H9 (cell line): ENCODE measurements at regions not wholly inside any gene's neighbourhood (a gene's known extent, or its start where the extent isn't known, plus 50 kb on each side); places are given as distances from the start of the nearest gene placed in this dataset.

Experiments
- DNase-seq: peaks from one replicate; pipeline ENCODE4 v3.0.0-alpha.2; 2017
- H2AFZ ChIP-seq: one replicate; pipeline ENCODE4 v1.6.1; 2013; ENCODE audit warnings: mild to moderate bottlenecking, low read length, control low read depth, moderate library complexity
- H2AK5ac ChIP-seq: 2 replicates; pipeline ENCODE4 v1.6.1; 2013; ENCODE audit warnings: low read length, control low read depth, mixed read lengths; ENCODE audit not compliant: insufficient read length
- H2BK120ac ChIP-seq: one replicate; pipeline ENCODE4 v1.6.1; 2013; ENCODE audit warnings: low read depth, mild to moderate bottlenecking, low read length, control low read depth, inconsistent platforms; ENCODE audit not compliant: poor library complexity, severe bottlenecking
- H2BK12ac ChIP-seq: 2 replicates; pipeline ENCODE4 v1.6.1; 2013; ENCODE audit warnings: low read length, control low read depth, mixed read lengths, low read depth; ENCODE audit not compliant: insufficient read length
- H2BK15ac ChIP-seq: 2 replicates; pipeline ENCODE4 v1.6.1; 2013; ENCODE audit warnings: low read depth, low read length, control low read depth
- H2BK20ac ChIP-seq: one replicate; pipeline ENCODE4 v1.6.1; 2013; ENCODE audit warnings: low read depth, mild to moderate bottlenecking, low read length, control low read depth, inconsistent platforms; ENCODE audit not compliant: poor library complexity, severe bottlenecking
- H2BK5ac ChIP-seq: 2 replicates; pipeline ENCODE4 v1.6.1; 2013; ENCODE audit warnings: low read length, control low read depth, mixed read lengths; ENCODE audit not compliant: insufficient read length
- H3K14ac ChIP-seq: 2 replicates; pipeline ENCODE4 v1.6.1; 2013; ENCODE audit warnings: low read length, control low read depth; ENCODE audit not compliant: insufficient read depth
- H3K18ac ChIP-seq: 2 replicates; pipeline ENCODE4 v1.6.1; 2013; ENCODE audit warnings: low read depth, mild to moderate bottlenecking, mixed read lengths, low read length, control low read depth; ENCODE audit not compliant: insufficient read length
- H3K23ac ChIP-seq: 2 replicates; pipeline ENCODE4 v1.6.1; 2013; ENCODE audit warnings: low read length, control low read depth, mixed read lengths, low read depth; ENCODE audit not compliant: insufficient read length
- H3K23me2 ChIP-seq: 2 replicates; pipeline ENCODE4 v1.6.1; 2013; ENCODE audit warnings: low read depth, mild to moderate bottlenecking, mixed read lengths, low read length, control low read depth; ENCODE audit not compliant: insufficient read length, poor library complexity, severe bottlenecking
- H3K27ac ChIP-seq: 2 replicates; pipeline ENCODE4 v1.5.1; 2013; ENCODE audit warnings: low read length, control low read depth, mixed read lengths, low read depth; ENCODE audit not compliant: insufficient read length
- H3K27me3 ChIP-seq: 2 replicates; pipeline ENCODE4 v1.6.1; 2013; ENCODE audit warnings: low read length, control low read depth, inconsistent platforms; ENCODE audit not compliant: insufficient read depth
- H3K4ac ChIP-seq: 2 replicates; pipeline ENCODE4 v1.6.1; 2013; ENCODE audit warnings: low read depth, mild to moderate bottlenecking, control low read depth, inconsistent platforms, low read length, moderate library complexity
- H3K4me1 ChIP-seq: 2 replicates; pipeline ENCODE4 v1.6.1; 2013; ENCODE audit warnings: low read length, control low read depth, inconsistent platforms; ENCODE audit not compliant: insufficient read depth
- H3K4me2 ChIP-seq: 2 replicates; pipeline ENCODE4 v1.6.1; 2013; ENCODE audit warnings: low read length, control low read depth, mixed read lengths; ENCODE audit not compliant: insufficient read length, insufficient read depth
- H3K56ac ChIP-seq: 2 replicates; pipeline ENCODE4 v1.6.1; 2013; ENCODE audit warnings: low read depth, mild to moderate bottlenecking, mixed read lengths, low read length, control low read depth; ENCODE audit not compliant: insufficient read length
- H3K79me1 ChIP-seq: 2 replicates; pipeline ENCODE4 v1.6.1; 2013; ENCODE audit warnings: low read depth, mild to moderate bottlenecking, moderate library complexity, low read length, control low read depth, inconsistent platforms; ENCODE audit not compliant: insufficient read depth, poor library complexity, severe bottlenecking
- H3K79me2 ChIP-seq: 2 replicates; pipeline ENCODE4 v1.6.1; 2013; ENCODE audit warnings: low read length, control low read depth, inconsistent platforms; ENCODE audit not compliant: insufficient read depth
- H3K9ac ChIP-seq: 2 replicates; pipeline ENCODE4 v1.6.1; 2013; ENCODE audit warnings: low read length, control low read depth, mixed read lengths; ENCODE audit not compliant: insufficient read length; ENCODE audit errors: extremely low read depth
- H3K9me3 ChIP-seq: one replicate; pipeline ENCODE4 v1.6.1; 2013; ENCODE audit warnings: low read depth, low read length, inconsistent platforms; ENCODE audit not compliant: control insufficient read depth
- H3T11ph ChIP-seq: one replicate; pipeline ENCODE4 v1.6.1; 2013; ENCODE audit warnings: mild to moderate bottlenecking, low read length, control low read depth, inconsistent platforms
- H4K20me1 ChIP-seq: one replicate; pipeline ENCODE4 v1.6.1; 2013; ENCODE audit not compliant: control insufficient read depth, insufficient read length, insufficient read depth
- H4K5ac ChIP-seq: 2 replicates; pipeline ENCODE4 v1.6.1; 2013; ENCODE audit warnings: low read depth, mild to moderate bottlenecking, mixed read lengths, low read length, control low read depth; ENCODE audit not compliant: insufficient read length
- H4K8ac ChIP-seq: replicated peaks from 2 replicates; pipeline ENCODE4 v1.6.1; 2013; ENCODE audit warnings: low read length, control low read depth, mixed read lengths, low read depth; ENCODE audit not compliant: insufficient read length
- H4K91ac ChIP-seq: 2 replicates; pipeline ENCODE4 v1.6.1; 2013; ENCODE audit warnings: low read depth, mild to moderate bottlenecking, moderate library complexity, mixed read lengths, low read length, control low read depth; ENCODE audit not compliant: insufficient read length
- H3K27ac Mint-ChIP-seq, 3 experiments: 2 replicates in 2 of 3; 3 replicates in 1 of 3; pipeline ENCODE4 v1.8.0; 2020 to 2021; ENCODE audit warnings: mixed read lengths in 3 of 3, mild to moderate bottlenecking in 1 of 3, moderate library complexity in 1 of 3
- H3K27me3 Mint-ChIP-seq: 2 replicates; pipeline ENCODE4 v1.8.0; 2021; ENCODE audit warnings: low read depth, mild to moderate bottlenecking, moderate library complexity, mixed read lengths
- H3K36me3 Mint-ChIP-seq, 3 experiments: 2 replicates in 2 of 3; 3 replicates in 1 of 3; pipeline ENCODE4 v1.8.0; 2020 to 2021; ENCODE audit warnings: low read depth in 3 of 3, mixed read lengths in 3 of 3; ENCODE audit not compliant: insufficient read depth in 1 of 3
- H3K4me1 Mint-ChIP-seq, 2 experiments: 2 replicates each; pipeline ENCODE4 v1.8.0; 2020; ENCODE audit warnings: mixed read lengths in 2 of 2
- H3K4me3 Mint-ChIP-seq, 2 experiments: 2 replicates in 1 of 2; 3 replicates in 1 of 2; pipeline ENCODE4 v1.8.0; 2020 to 2021; ENCODE audit warnings: mild to moderate bottlenecking in 2 of 2, mixed read lengths in 2 of 2, moderate library complexity in 1 of 2
- H3K9me3 Mint-ChIP-seq, 2 experiments: 2 replicates in 1 of 2; 3 replicates in 1 of 2; pipeline ENCODE4 v1.8.0; 2020; ENCODE audit warnings: mild to moderate bottlenecking in 2 of 2, mixed read lengths in 2 of 2, moderate library complexity in 1 of 2
- WGBS: extraction: QIAGEN DNeasy Blood & Tissue Kit; methylation state at CpG from one replicate; pipeline ENCODE4 v1.1.7; 2013; ENCODE audit warnings: missing lambda C conversion rate, low lambda C conversion rate, mixed read lengths; ENCODE audit not compliant: insufficient read length; ENCODE audit errors: extremely low coverage; 5-methylcytosine and 5-hydroxymethylcytosine counted together
- TF ChIP-seq, protein P1 (sequence below): fragments of 200-600 bp; sonication (generic); conservative IDR thresholded peaks from 3 replicates; pipeline ENCODE4 v1.8.0; 2021; ENCODE audit warnings: antibody characterized with exemption, mild to moderate bottlenecking

DNA sequence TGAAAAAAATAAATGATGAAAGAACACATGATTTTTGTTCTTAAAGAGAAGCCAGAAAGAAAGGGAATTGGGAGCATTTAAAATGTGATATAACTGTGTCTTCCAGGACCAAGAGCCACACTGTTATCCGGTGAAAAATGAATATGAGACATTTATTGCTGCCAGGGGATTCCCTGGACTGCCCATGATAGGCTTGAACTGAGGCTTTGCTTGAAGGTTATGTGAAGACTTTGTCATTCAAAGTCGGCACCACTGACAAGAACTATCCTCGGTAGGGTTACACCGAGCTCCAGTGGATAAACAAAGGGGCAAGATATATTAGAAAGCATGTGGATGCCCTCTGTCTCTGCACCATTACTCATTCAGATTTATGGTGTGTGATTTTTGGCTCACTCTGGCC, 125.4 kb upstream of the MINDY3 start:
- no CpG with 5 or more reads among the region's 4 CpGs for WGBS
- no peak overlapping the region for H2AFZ ChIP-seq

More for the DNA sequence above, 125.4 kb upstream of the MINDY3 start:
- Mint-ChIP-seq H3K4me1 (peaks cover 18 to 24% of the 10 kb centered on the region in 2 experiments), H3K27me3 (no peaks in the 10 kb centered on the region), H3K9me3 (peaks cover 3 to 4% of the 10 kb centered on the region in 2 experiments; a peak in 3 of 5 replicates), H3K36me3 (peaks cover 3 to 10% (median 5%) of the 10 kb centered on the region in 3 experiments; a peak in 5 of 7 replicates), H3K27ac (no peak overlapping the region; a peak in 1 of 7 replicates), H3K4me3 (no peak overlapping the region)
- no peak overlapping the region for H2BK20ac ChIP-seq
- no peaks in the 10 kb centered on the region for H4K20me1 ChIP-seq
- no peak overlapping the region for H3K56ac ChIP-seq
- H3K9me3 ChIP-seq, result no peaks in the 10 kb centered on the region
- H3T11ph ChIP-seq, result no peak overlapping the region
- no peaks in the 10 kb centered on the region for H3K4me1 ChIP-seq
- no peak overlapping the region for H3K23ac ChIP-seq
- no peak overlapping the region for H3K4ac ChIP-seq
- H3K79me1 ChIP-seq, result no peaks in the 10 kb centered on the region
- no peak overlapping the region for H4K5ac ChIP-seq
- no peak overlapping the region for H3K9ac ChIP-seq
- no peak overlapping the region for H2BK5ac ChIP-seq
- no peaks in the 10 kb centered on the region for H3K23me2 ChIP-seq
- no peak overlapping the region for H2BK15ac ChIP-seq
- no peak overlapping the region for H2BK12ac ChIP-seq
- no peaks in the 10 kb centered on the region for H3K79me2 ChIP-seq
- H3K27ac ChIP-seq, result no peak overlapping the region
- H3K4me2 ChIP-seq, result no peak overlapping the region
- H3K27me3 ChIP-seq, result no peaks in the 10 kb centered on the region
- TF ChIP-seq, protein P1, sequence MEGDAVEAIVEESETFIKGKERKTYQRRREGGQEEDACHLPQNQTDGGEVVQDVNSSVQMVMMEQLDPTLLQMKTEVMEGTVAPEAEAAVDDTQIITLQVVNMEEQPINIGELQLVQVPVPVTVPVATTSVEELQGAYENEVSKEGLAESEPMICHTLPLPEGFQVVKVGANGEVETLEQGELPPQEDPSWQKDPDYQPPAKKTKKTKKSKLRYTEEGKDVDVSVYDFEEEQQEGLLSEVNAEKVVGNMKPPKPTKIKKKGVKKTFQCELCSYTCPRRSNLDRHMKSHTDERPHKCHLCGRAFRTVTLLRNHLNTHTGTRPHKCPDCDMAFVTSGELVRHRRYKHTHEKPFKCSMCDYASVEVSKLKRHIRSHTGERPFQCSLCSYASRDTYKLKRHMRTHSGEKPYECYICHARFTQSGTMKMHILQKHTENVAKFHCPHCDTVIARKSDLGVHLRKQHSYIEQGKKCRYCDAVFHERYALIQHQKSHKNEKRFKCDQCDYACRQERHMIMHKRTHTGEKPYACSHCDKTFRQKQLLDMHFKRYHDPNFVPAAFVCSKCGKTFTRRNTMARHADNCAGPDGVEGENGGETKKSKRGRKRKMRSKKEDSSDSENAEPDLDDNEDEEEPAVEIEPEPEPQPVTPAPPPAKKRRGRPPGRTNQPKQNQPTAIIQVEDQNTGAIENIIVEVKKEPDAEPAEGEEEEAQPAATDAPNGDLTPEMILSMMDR, result no peak
- DNase-seq, result no peak
- no peak overlapping the region for H2BK120ac ChIP-seq
- no peak overlapping the region for H4K91ac ChIP-seq
- no peak overlapping the region for H4K8ac ChIP-seq
- H2AK5ac ChIP-seq, result no peak overlapping the region
- H3K18ac ChIP-seq, result no peak overlapping the region
- H3K14ac ChIP-seq, result no peak overlapping the region
